HG02623 (cell line): ENCODE measurements at regions not wholly inside any gene's neighbourhood (a gene's known extent, or its start where the extent isn't known, plus 50 kb on each side); places are given as distances from the start of the nearest gene placed in this dataset.

Experiments used
- ATAC-seq: cut with Tn5 transposase; IDR thresholded peaks from one replicate; pipeline ENCODE4 v1.9.1; 2021; ENCODE audit warnings: moderate library complexity; ENCODE audit not compliant: unreplicated experiment

DNA sequence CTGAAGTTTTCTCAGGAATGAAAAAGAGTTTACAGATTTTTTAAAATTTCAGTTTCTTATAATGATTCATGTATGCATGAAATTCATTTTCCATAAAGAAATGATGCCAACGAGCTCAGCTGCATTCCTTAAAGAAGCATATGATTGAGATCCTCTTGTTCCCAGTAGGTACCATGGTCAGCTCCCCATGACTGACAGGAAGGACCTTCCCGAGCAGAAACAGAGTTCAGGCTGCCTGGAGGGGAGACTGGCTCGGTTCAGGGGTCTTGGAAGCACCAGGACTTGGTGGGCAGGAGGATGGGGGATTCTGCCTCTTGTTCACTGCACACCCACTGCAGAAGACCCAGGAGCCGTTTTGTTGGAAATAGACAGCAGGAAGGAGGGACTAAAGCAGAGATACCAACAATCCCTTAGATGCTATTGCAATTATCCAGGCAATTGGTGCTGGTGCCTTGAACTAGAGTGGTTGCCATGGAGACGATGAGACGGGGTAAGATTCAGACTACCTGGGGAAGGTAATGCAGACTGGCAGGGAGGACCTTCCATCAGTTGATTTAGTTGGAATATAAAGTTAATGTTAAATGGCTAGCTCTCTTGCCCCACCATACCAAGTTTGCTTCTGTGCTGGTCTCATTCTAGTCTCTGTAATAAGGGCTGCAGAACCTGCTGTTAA, 447.8 kb downstream of the MTRR start:
- ATAC-seq = no peak

DNA sequence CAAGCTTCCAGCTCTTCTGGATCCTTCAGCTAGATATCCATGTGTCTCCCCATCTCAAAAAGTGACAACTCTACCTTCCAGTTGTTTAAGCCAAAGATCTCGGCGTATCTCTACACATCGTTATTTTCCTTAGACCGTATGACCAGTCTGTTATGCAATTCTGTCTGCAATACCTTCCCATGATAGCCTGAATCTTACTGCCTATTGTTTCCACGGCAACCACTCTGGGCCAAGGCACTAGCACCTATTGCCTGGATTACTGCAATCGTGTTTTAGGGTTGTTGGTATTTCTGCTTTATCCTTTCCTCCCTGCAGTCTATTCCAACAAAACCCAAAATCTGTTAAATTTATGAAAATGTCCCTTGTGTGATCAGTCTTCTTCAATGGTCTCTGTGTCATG, 448.4 kb downstream of the MTRR start:
- ATAC-seq = no peak

DNA sequence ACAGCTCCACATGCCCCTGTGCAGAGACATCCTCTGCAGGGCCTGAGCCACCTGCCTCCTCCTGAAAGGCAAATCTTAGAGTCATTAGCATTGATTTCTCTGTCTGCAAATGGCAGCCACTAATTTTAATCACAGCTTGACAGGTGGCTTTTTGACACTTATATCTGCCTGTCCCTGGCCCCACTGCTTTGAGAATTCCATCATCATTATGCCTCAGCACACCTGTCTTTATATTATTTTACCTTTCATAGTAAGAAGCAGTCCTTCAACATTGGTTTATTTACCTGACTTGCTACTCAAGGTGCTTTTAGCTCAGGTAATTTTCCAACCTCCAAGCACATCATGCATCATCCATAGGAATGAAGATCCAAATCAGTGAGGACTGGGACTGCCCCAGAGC, 451.3 kb downstream of the MTRR start:
- no peak for ATAC-seq

DNA sequence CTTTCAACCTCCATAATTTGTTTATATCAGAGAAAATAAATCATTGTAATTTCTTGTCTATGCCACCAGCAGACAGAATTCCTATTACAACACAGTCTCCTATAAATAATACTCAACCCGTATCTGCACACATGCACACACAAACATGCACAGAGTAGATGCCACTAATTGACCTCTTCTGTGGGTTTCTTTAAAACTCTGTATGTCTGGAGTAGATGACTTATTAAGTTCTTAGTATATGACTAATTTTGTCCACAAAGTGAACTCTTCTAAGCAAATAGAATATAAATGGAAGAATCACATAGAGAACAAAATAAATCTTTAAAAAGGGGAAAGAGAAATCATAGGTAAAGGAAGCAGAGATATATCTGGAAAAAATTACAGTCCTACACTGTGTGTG, 452.3 kb downstream of the MTRR start:
- ATAC-seq = no peak

DNA sequence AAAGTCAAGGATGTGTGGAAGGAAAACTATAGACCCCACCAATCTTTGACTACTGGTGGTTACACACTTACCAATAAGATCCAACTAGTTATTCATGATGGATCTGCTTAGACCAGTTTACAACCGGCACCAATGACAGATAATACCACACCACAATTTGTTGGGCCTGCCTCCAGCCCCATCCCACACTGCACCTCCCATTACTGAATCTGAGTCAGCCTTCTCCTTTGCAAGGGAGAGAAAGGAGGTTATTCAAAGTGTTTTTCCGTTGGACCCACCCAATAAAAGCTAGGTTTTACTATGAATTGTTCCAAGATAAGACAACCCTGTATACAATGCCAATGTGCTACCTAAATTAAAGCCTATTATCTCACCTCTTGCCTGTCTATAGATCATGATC, 453.5 kb downstream of the MTRR start:
- no peak for ATAC-seq

GRCh38 chr5:8327016-8327415, 458.1 kb downstream of the MTRR start:
- ATAC-seq = no peak

- no peak for ATAC-seq
These were observed 460.8 kb downstream of the MTRR start for GRCh38 chr5:8329773-8330172.

GRCh38 chr5:8332666-8333445, 463.9 kb downstream of the MTRR start:
- ATAC-seq = no peak

- ATAC-seq = no peak
These were observed 464.5 kb downstream of the MTRR start for GRCh38 chr5:8333485-8333884.

DNA sequence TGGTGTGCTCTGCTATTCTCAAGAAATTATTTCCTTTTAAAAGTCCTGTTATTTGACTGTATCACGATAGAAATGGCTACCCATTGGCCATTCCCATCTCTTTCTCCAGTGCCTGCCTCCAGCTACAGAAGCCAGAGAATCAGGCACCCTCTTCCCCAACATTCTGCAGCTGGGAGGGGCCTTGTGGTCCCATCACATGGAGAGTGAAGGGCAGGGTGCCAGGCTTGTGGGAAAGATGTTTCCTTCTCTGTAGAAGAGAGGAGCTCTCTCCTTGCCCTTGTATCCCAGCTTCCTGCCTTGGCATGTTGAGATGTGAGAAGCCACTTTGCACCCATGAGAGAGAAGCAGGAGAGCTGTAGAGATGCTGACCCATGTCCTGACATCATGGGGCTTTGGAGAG, 465.0 kb downstream of the MTRR start:
- no peak for ATAC-seq

DNA sequence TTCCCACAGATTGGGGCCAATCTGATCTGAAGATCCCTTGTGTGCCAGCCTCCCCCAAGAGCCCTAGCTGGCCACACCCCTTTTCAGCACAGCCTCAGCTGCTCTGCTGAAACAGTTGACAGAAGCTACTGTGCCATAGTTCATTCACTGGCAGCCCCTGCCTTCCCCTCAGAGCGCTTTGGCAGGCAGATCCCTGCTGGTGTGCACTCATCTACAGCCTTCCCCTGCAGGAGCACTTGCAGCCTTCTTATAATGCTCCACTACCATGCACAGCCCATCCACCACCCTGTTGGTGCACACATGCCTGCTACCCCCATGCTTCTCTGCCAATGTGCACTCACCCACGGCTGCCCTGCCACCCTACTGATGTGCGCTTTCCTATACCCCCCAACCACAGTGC, 471.3 kb downstream of the MTRR start:
- ATAC-seq = no peak

DNA sequence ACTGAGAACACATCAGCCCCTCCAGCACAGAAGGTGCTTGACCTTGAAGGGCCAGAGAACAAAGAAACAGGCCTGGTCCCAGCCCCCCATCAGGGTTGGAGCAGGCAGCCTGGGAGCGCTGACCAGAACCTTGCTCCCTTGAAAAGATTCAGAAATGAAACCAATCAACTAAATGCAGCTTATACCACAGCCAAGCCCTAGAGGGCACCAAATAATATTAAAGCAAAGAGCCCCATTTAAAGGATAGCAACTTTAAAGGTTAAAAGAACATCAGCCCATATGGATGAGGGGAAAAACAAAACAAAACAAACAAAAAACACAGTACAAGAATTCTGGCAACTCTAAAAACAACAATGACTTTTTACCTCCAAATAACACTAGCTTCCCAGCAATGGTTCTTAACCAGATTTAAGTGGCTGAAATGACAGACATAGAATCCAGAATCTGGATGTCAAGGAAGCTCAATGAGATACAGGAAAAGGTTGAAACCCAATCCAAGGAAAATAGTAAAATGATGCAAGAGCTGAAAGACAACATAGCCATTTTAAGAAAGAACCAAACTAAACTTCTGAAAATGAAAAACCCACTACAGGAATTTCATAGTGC, 471.9 kb downstream of the MTRR start:
- no peak for ATAC-seq

DNA sequence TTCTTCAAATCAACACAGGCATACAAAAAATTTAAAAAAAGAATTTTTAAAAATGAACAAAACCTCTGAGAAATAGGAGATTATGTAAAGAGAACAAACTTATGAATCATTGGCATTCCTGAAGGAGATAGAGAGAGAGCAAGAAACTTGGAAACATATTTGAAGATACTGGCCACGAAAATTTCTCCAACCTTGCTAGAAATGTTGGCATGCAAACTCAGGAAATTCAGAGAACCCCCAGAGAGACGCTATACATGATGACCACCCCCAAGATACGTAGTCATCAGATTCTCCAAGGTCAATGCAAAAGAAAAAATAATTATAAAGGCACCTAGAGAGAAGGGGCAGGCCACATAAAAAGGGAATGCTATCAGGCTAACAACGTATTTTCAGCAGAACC, 472.5 kb downstream of the MTRR start:
- no peak for ATAC-seq

DNA sequence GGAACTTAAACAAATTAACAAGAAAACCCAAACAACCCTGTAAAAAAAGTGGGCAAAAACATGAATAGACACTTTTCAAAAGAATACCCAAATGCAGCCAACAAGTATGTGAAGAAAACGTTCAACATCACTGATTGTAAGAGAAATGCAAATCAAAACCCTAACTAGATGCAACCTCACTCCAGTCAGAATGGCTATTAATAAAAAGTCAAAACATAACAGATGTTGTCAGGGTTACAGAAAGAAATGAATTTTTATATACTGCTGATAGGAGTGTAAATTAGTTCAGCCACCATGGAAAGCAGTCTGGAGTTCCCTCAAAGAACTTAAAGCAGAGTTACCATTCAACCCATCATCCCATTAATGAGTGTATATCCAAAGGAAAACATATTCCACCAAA, 479.0 kb downstream of the MTRR start:
- no peak for ATAC-seq

- peak; percentile 93 for ATAC-seq
These were observed 480.9 kb downstream of the MTRR start for GRCh38 chr5:8349855-8350254.

GRCh38 chr5:8350644-8351339, 481.8 kb downstream of the MTRR start:
- no peak for ATAC-seq

DNA sequence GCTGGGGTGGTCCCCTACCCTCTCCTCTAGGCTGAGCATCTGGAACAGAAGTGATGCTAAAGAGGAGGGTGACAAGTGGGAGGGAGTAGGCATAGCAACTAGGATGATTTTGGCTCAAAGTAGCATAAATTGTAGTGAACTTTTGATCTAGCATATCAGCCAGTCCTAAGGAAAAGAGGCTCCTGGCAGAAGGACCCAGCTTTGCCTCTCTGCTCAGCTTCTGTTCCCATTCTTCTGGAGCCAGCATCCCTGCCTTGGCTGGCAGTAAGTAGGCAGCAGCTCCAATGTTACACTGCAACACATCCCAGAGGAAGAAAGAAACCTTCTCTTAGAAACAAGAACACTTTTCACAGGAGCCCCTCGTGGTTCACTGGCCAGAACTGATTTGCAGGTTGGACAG, 487.0 kb downstream of the MTRR start:
- no peak for ATAC-seq

DNA sequence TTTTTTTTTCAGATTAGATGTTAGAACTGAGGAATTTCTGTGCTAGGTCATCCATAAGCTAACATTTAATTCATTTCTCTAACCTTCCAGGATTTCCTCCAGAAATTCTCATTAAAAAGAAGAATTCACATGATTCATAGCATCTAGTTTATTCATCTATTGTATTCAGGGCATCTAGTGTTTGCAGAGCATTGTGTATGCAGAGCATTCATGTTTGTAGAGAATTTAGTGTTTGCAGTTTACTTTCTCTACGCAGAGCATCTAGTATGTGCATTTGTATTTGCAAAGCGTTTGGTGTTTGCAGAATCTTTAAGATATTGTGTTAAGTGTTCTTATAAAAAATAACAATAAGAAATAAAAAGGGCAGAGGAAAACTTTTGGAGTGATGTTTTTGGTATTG, 491.1 kb downstream of the MTRR start:
- ATAC-seq = no peak

DNA sequence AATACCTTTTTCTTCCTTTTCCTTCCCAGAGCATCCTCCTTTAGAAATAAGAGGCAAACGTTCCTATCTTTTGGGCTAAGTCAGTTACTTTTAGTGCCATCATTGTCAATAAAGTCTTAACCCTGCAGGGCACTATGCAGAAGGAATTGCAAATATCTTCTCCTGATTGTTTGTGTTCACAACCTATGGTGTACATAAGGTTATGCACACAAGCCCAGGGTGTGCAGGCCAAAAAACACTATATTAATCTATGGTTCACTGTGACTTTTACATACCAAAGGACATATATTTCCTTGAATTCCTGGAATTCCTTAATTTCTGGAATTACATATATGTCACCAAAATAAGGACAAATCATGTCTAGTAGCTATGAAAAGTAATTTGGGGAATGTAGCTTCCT, 493.5 kb downstream of the MTRR start:
- ATAC-seq = no peak

- ATAC-seq = no peak
These were observed 494.2 kb downstream of the MTRR start for GRCh38 chr5:8363138-8363537.

- ATAC-seq = no peak
These were observed 497.3 kb downstream of the MTRR start for GRCh38 chr5:8366266-8366665.

- no peak for ATAC-seq
These were observed 507.5 kb downstream of the MTRR start for GRCh38 chr5:8376478-8376877.
